SK-N-MC (cell line): ENCODE measurements at regions not wholly inside any gene's neighbourhood (a gene's known extent, or its start where the extent isn't known, plus 50 kb on each side); places are given as distances from the start of the nearest gene placed in this dataset.

Experiments
- EZH2 ChIP-seq: fragments of 200-600 bp; sonication (generic); IDR thresholded peaks from one replicate; pipeline ENCODE4 v1.6.1; 2017; ENCODE audit warnings: antibody characterized with exemption
- POLR2AphosphoS5 ChIP-seq: IDR thresholded peaks from 2 replicates; pipeline ENCODE4 v1.6.1; 2012; ENCODE audit warnings: mild to moderate bottlenecking, low read depth, low read length, borderline replicate concordance

DNA sequence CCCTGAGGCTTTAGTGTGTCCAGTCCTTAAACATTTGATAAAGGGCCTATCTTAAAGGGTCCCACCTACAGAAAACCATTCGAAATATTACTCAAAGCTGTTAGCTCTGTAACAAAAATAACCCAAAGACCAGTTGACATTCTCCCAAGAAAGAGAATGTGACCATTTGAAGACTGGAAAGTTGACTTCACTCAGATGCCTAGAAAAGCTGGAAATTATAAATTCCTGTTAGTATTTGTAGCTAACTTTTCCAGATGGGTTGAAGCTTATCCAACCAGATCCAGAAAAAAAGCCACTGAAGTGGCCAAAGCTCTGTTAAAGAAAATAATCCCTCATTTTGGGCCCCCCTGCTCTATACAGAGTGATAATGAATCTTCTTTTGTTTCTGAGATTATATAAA lies 408.4 kb downstream of the PLOD2 start:
- TF ChIP-seq EZH2 (no peak), POLR2AphosphoS5 (no peak)
